Chondrocyte (in vitro differentiated cells): ENCODE measurements at regions not wholly inside any gene's neighbourhood (a gene's known extent, or its start where the extent isn't known, plus 50 kb on each side); places are given as distances from the start of the nearest gene placed in this dataset.

Source experiments
- DNase-seq: peaks from one replicate; pipeline ENCODE4 v3.0.0; 2021; ENCODE audit warnings: mixed read lengths, low spot score
- H3K27ac Mint-ChIP-seq: one replicate; pipeline ENCODE4 v1.8.0; 2021; ENCODE audit warnings: mild to moderate bottlenecking, moderate library complexity, mixed read lengths; ENCODE audit not compliant: unreplicated experiment
- H3K27me3 Mint-ChIP-seq: 2 replicates; pipeline ENCODE4 v1.8.0; 2021; ENCODE audit warnings: low read depth, mixed read lengths
- H3K36me3 Mint-ChIP-seq: 2 replicates; pipeline ENCODE4 v1.8.0; 2021; ENCODE audit warnings: low read depth, mixed read lengths
- H3K4me1 Mint-ChIP-seq: 2 replicates; pipeline ENCODE4 v1.8.0; 2021; ENCODE audit warnings: low read depth, mild to moderate bottlenecking, mixed read lengths
- H3K4me3 Mint-ChIP-seq: one replicate; pipeline ENCODE4 v1.8.0; 2021; ENCODE audit warnings: mild to moderate bottlenecking, moderate library complexity, mixed read lengths; ENCODE audit not compliant: unreplicated experiment
- H3K9me3 Mint-ChIP-seq: 2 replicates; pipeline ENCODE4 v1.8.0; 2021; ENCODE audit warnings: low read depth, mixed read lengths
- CTCF ChIP-seq: fragments of 200-600 bp; sonication (generic); IDR thresholded peaks from 2 replicates; pipeline ENCODE4 v1.5.0; 2021; ENCODE audit warnings: antibody characterized with exemption, mild to moderate bottlenecking, moderate library complexity

GRCh38 chr11:41849250-41849649 is 389.8 kb upstream of the LRRC4C start:
- Mint-ChIP-seq H3K27me3 (peaks cover 2% of the 10 kb centered on the region), H3K9me3 (peaks cover 10% of the 10 kb centered on the region), H3K27ac (no peak overlapping the region), H3K36me3 (no peaks in the 10 kb centered on the region), H3K4me1 (no peaks in the 10 kb centered on the region), H3K4me3 (no peak overlapping the region)
- no peak for TF ChIP-seq CTCF
- DNase-seq: no peak

- no peaks in the 10 kb centered on the region for H3K36me3 Mint-ChIP-seq
- peaks cover 16% of the 10 kb centered on the region for H3K9me3 Mint-ChIP-seq
- no peak for TF ChIP-seq CTCF
- no peak overlapping the region for H3K4me3 Mint-ChIP-seq
- peaks cover 2% of the 10 kb centered on the region for H3K27me3 Mint-ChIP-seq
- DNase-seq: no peak
- H3K27ac Mint-ChIP-seq: no peak overlapping the region
- no peaks in the 10 kb centered on the region for H3K4me1 Mint-ChIP-seq
Observed at GRCh38 chr11:41851743-41852142, 392.3 kb upstream of the LRRC4C start.

GRCh38 chr11:41861838-41862237 is 402.4 kb upstream of the LRRC4C start:
- Mint-ChIP-seq H3K9me3 (peaks cover 4% of the 10 kb centered on the region), H3K27me3 (no peaks in the 10 kb centered on the region), H3K4me1 (no peaks in the 10 kb centered on the region), H3K4me3 (no peak overlapping the region), H3K27ac (no peak overlapping the region), H3K36me3 (no peaks in the 10 kb centered on the region)
- DNase-seq: no peak
- no peak for TF ChIP-seq CTCF

- no peak for TF ChIP-seq CTCF
- no peak for DNase-seq
- Mint-ChIP-seq H3K4me1 (no peaks in the 10 kb centered on the region), H3K4me3 (no peak overlapping the region), H3K36me3 (no peaks in the 10 kb centered on the region), H3K27me3 (no peaks in the 10 kb centered on the region), H3K9me3 (peaks cover 3% of the 10 kb centered on the region), H3K27ac (no peak overlapping the region)
Observed at GRCh38 chr11:41866525-41866924, 407.1 kb upstream of the LRRC4C start.

GRCh38 chr11:41868606-41869005 is 409.2 kb upstream of the LRRC4C start:
- Mint-ChIP-seq H3K4me1 (no peaks in the 10 kb centered on the region), H3K9me3 (peaks cover 9% of the 10 kb centered on the region), H3K4me3 (no peak overlapping the region), H3K36me3 (no peaks in the 10 kb centered on the region), H3K27ac (no peak overlapping the region), H3K27me3 (no peaks in the 10 kb centered on the region)
- no peak for DNase-seq
- TF ChIP-seq CTCF: no peak
